ENCODE measurements at regions not wholly inside any gene's neighbourhood (a gene's known extent, or its start where the extent isn't known, plus 50 kb on each side); places are given as distances from the start of the nearest gene placed in this dataset.

DNA sequence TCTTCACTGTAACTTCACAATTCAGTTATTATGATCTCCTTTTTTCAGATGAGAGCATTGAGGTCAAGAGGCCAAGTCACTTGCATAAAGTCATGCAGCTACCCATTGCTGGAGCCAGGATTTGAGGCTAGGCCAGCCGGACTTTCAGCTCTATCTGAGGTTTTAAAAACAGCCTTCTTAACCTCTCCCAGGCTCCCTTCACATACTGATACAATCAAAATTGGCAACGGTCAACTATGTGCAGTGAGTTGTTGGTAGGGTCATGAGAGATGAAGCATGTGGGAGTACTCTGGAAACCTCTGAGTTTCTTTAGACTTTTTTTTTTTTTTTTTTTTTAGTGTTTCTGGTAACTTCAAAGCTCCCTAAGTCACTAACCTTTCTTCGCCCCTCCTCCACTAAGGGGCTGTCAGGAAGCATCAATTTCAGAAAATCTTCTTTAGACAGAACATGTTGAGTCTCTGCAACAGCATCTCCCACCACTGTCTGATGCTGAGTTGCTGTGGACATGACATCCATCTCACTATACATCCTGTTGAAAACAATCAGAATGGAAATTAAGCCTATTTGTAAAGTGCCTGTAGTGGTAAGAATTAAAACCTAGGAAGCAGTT is 201.8 kb downstream of the SIPA1L2 start:
- TF ChIP-seq, protein P1, sequence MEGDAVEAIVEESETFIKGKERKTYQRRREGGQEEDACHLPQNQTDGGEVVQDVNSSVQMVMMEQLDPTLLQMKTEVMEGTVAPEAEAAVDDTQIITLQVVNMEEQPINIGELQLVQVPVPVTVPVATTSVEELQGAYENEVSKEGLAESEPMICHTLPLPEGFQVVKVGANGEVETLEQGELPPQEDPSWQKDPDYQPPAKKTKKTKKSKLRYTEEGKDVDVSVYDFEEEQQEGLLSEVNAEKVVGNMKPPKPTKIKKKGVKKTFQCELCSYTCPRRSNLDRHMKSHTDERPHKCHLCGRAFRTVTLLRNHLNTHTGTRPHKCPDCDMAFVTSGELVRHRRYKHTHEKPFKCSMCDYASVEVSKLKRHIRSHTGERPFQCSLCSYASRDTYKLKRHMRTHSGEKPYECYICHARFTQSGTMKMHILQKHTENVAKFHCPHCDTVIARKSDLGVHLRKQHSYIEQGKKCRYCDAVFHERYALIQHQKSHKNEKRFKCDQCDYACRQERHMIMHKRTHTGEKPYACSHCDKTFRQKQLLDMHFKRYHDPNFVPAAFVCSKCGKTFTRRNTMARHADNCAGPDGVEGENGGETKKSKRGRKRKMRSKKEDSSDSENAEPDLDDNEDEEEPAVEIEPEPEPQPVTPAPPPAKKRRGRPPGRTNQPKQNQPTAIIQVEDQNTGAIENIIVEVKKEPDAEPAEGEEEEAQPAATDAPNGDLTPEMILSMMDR (conservative IDR thresholded peaks at IDR 0.05; ENCODE audit: low read depth, low read length): no peak
- no peak for TF ChIP-seq EZH2 (IDR thresholded peaks at IDR 0.05; ENCODE audit: low read length, unreplicated experiment)

Measured in PC-3 (cell line).